ENCODE measurements at regions not wholly inside any gene's neighbourhood (a gene's known extent, or its start where the extent isn't known, plus 50 kb on each side); places are given as distances from the start of the nearest gene placed in this dataset.

GRCh38 chr6:80961166-80961565, 791.3 kb downstream of the TENT5A start:
- TF ChIP-seq EGR1 (IDR thresholded peaks at IDR 0.05; ENCODE audit: borderline replicate concordance, low read depth, low read length) (no peak), CHD1 (IDR thresholded peaks at IDR 0.05; ENCODE audit: low read depth, low read length) (no peak), SIN3A (conservative IDR thresholded peaks at IDR 0.05 in 1 of 2, IDR thresholded peaks at IDR 0.05 in 1 of 2; ENCODE audit: low read depth in 1 of 2, low read length in 2 of 2) (no peak), EP300 (IDR thresholded peaks at IDR 0.05; ENCODE audit: borderline replicate concordance in 1 of 2, low read depth in 2 of 2, low read length in 2 of 2) (no peak), GTF2F1 (IDR thresholded peaks at IDR 0.05; ENCODE audit: borderline replicate concordance, low read depth, low read length) (no peak), SUZ12 (IDR thresholded peaks at IDR 0.05; ENCODE audit: low read length) (no peak), SP4 (IDR thresholded peaks at IDR 0.05; ENCODE audit: low read length) (no peak), TEAD4 (IDR thresholded peaks at IDR 0.05; ENCODE audit: low read depth, low read length) (no peak)
- TF ChIP-seq, protein P1, sequence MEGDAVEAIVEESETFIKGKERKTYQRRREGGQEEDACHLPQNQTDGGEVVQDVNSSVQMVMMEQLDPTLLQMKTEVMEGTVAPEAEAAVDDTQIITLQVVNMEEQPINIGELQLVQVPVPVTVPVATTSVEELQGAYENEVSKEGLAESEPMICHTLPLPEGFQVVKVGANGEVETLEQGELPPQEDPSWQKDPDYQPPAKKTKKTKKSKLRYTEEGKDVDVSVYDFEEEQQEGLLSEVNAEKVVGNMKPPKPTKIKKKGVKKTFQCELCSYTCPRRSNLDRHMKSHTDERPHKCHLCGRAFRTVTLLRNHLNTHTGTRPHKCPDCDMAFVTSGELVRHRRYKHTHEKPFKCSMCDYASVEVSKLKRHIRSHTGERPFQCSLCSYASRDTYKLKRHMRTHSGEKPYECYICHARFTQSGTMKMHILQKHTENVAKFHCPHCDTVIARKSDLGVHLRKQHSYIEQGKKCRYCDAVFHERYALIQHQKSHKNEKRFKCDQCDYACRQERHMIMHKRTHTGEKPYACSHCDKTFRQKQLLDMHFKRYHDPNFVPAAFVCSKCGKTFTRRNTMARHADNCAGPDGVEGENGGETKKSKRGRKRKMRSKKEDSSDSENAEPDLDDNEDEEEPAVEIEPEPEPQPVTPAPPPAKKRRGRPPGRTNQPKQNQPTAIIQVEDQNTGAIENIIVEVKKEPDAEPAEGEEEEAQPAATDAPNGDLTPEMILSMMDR (IDR thresholded peaks at IDR 0.05; ENCODE audit: control extremely low read depth in 1 of 3, insufficient read depth in 1 of 3, low read depth in 1 of 3, low read length in 3 of 3): no peak

Measured in H1 (cell line).